PC-3 (cell line): ENCODE measurements at regions not wholly inside any gene's neighbourhood (a gene's known extent, or its start where the extent isn't known, plus 50 kb on each side); places are given as distances from the start of the nearest gene placed in this dataset.

ENCODE experiments used
- ATAC-seq: fragments of 200-7000 bp; cut with Tn5 transposase; 2 replicates; pipeline ENCODE4 v1.9.1; 2020; ENCODE audit warnings: mild to moderate bottlenecking, moderate library complexity
- BruUV-seq: library from RNA; stranded (reverse); fragments of 400-500 nt; replicated peaks from 2 replicates; lab custom pipeline; 2021; lab: Mats Ljungman, UMichigan
- CTCF ChIA-PET: fragments of 300-600 bp; sonication (Branson Sonifier 250); formaldehyde crosslinking; loops from one replicate; lab custom pipeline; 2022; ENCODE audit warnings: antibody characterized with exemption; lab: Charles Lee
- POLR2A ChIA-PET: fragments of 300-600 bp; sonication (Branson Sonifier 250); formaldehyde crosslinking; loops from one replicate; lab custom pipeline; 2022; ENCODE audit warnings: antibody characterized with exemption; ENCODE audit not compliant: unreplicated experiment; lab: Charles Lee
- DNase-seq: peaks from one replicate; pipeline ENCODE4 v3.0.0-alpha.2; 2015
- H2AFZ ChIP-seq: fragments of 300-600 bp; sonication (generic); 2 replicates; pipeline ENCODE4 v1.6.0; 2016; ENCODE audit warnings: antibody characterized with exemption, low read length
- H3F3A ChIP-seq: fragments of 300-600 bp; sonication (generic); one replicate; pipeline ENCODE4 v1.6.0; 2017; ENCODE audit warnings: antibody characterized with exemption, low read length, control low read depth, mild to moderate bottlenecking; ENCODE audit not compliant: unreplicated experiment
- H3K27ac ChIP-seq: fragments of 300-600 bp; sonication (generic); 2 replicates; pipeline ENCODE4 v1.5.1; 2016; ENCODE audit warnings: mild to moderate bottlenecking, low read length
- H3K27me3 ChIP-seq: fragments of 300-600 bp; sonication (generic); 2 replicates; pipeline ENCODE4 v1.6.1; 2016; ENCODE audit warnings: low read length, mixed read lengths
- H3K36me3 ChIP-seq: fragments of 300-600 bp; sonication (generic); 2 replicates; pipeline ENCODE4 v1.6.1; 2016; ENCODE audit warnings: low read depth, mixed run types, low read length, mixed read lengths
- H3K4me1 ChIP-seq: fragments of 300-600 bp; sonication (generic); 2 replicates; pipeline ENCODE4 v1.5.1; 2016; ENCODE audit warnings: low read length; ENCODE audit not compliant: insufficient read depth
- H3K4me2 ChIP-seq: fragments of 300-600 bp; sonication (generic); 2 replicates; pipeline ENCODE4 v1.6.0; 2016; ENCODE audit warnings: low read length
- H3K4me3 ChIP-seq: fragments of 300-600 bp; sonication (generic); 2 replicates; pipeline ENCODE4 v1.5.1; 2016; ENCODE audit warnings: mild to moderate bottlenecking, low read length, mixed read lengths
- H3K79me2 ChIP-seq: fragments of 300-600 bp; sonication (generic); 2 replicates; pipeline ENCODE4 v1.6.1; 2017; ENCODE audit warnings: low read length, mixed read lengths
- H3K9ac ChIP-seq: fragments of 300-600 bp; sonication (generic); 2 replicates; pipeline ENCODE4 v1.6.0; 2016; ENCODE audit warnings: mild to moderate bottlenecking, low read length
- H3K9me2 ChIP-seq: fragments of 300-600 bp; sonication (generic); replicated peaks from 2 replicates; pipeline ENCODE4 v1.6.1; 2016; ENCODE audit warnings: mixed run types, low read length, mixed read lengths
- H3K9me3 ChIP-seq: fragments of 300-600 bp; sonication (generic); 2 replicates; pipeline ENCODE4 v1.6.1; 2016; ENCODE audit warnings: low read length, mixed read lengths
- H4K20me1 ChIP-seq: fragments of 300-600 bp; sonication (generic); 2 replicates; pipeline ENCODE4 v1.6.1; 2016; ENCODE audit warnings: low read length, mixed read lengths
- EZH2 ChIP-seq: fragments of 300-600 bp; sonication (generic); IDR thresholded peaks from one replicate; pipeline ENCODE4 v1.6.1; 2017; ENCODE audit warnings: antibody characterized with exemption, mild to moderate bottlenecking, low read length; ENCODE audit not compliant: unreplicated experiment
- EZH2phosphoT487 ChIP-seq: fragments of 300-600 bp; sonication (generic); IDR thresholded peaks from 2 replicates; pipeline ENCODE4 v1.6.1; 2018; ENCODE audit warnings: mild to moderate bottlenecking, antibody characterized with exemption, low read length, borderline replicate concordance
- intact Hi-C: fragments of 100-400 bp; cut with micrococcal nuclease; formaldehyde crosslinking; loops from 2 replicates; pipeline ENCODE4 v1.9.0; 2023
- TF ChIP-seq, protein P1 (sequence below): fragments of 300-600 bp; sonication (generic); conservative IDR thresholded peaks from 2 replicates; pipeline ENCODE4 v1.5.1; 2017; ENCODE audit warnings: antibody characterized with exemption, low read depth, mild to moderate bottlenecking, low read length

DNA sequence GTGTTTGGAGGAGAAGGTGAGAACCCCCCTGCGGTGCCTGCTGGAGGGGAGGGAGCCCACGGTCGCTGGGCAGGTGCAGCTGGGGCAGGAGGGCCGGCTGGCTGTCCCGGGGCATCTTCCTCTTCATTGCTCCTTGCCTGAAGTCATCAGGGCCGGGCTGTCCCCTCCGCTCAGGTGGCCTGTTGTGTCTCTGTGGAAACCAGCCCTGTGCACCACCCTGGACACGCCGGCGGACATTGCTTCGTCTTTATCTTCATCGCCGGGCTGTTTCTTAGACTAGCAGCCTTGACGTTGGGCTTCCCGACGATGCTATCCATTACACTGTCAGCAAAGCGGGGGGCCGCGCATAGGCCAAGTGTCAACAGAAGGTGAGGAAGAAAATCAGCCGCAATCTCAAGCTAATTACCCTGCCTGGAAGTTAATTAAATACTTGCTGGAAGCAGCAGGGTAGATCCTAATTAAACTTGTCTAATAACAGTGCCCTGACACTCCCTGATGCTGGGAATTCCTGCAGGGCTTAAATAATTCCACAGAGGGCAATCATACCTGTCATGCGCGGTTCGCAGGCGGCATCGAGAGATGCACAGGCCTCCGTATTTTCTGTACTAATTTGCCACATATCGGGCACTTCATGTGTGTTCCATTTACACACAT lies 111.4 kb upstream of the SOX1 start:
- POLR2A ChIA-PET: no interaction called here
- Histone ChIP-seq H3K27ac (no peak overlapping the region), H4K20me1 (no peaks in the 10 kb centered on the region), H3K4me3 (no peak overlapping the region), H3K9ac (no peak overlapping the region), H3K4me1 (no peaks in the 10 kb centered on the region), H3K27me3 (no peaks in the 10 kb centered on the region), H3F3A (no peaks in the 10 kb centered on the region), H3K9me3 (no peaks in the 10 kb centered on the region), H3K9me2 (no peaks in the 10 kb centered on the region), H2AFZ (no peak overlapping the region), H3K36me3 (no peaks in the 10 kb centered on the region), H3K79me2 (no peaks in the 10 kb centered on the region), H3K4me2 (no peak overlapping the region)
- DNase-seq: no peak
- BruUV-seq: no TSS peak
- intact Hi-C loops: no loop called here
- TF ChIP-seq, protein P1, sequence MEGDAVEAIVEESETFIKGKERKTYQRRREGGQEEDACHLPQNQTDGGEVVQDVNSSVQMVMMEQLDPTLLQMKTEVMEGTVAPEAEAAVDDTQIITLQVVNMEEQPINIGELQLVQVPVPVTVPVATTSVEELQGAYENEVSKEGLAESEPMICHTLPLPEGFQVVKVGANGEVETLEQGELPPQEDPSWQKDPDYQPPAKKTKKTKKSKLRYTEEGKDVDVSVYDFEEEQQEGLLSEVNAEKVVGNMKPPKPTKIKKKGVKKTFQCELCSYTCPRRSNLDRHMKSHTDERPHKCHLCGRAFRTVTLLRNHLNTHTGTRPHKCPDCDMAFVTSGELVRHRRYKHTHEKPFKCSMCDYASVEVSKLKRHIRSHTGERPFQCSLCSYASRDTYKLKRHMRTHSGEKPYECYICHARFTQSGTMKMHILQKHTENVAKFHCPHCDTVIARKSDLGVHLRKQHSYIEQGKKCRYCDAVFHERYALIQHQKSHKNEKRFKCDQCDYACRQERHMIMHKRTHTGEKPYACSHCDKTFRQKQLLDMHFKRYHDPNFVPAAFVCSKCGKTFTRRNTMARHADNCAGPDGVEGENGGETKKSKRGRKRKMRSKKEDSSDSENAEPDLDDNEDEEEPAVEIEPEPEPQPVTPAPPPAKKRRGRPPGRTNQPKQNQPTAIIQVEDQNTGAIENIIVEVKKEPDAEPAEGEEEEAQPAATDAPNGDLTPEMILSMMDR: no peak
- TF ChIP-seq EZH2: no peak
- no peak for TF ChIP-seq EZH2phosphoT487
- ATAC-seq: no peak
- CTCF ChIA-PET: no interaction called here

DNA sequence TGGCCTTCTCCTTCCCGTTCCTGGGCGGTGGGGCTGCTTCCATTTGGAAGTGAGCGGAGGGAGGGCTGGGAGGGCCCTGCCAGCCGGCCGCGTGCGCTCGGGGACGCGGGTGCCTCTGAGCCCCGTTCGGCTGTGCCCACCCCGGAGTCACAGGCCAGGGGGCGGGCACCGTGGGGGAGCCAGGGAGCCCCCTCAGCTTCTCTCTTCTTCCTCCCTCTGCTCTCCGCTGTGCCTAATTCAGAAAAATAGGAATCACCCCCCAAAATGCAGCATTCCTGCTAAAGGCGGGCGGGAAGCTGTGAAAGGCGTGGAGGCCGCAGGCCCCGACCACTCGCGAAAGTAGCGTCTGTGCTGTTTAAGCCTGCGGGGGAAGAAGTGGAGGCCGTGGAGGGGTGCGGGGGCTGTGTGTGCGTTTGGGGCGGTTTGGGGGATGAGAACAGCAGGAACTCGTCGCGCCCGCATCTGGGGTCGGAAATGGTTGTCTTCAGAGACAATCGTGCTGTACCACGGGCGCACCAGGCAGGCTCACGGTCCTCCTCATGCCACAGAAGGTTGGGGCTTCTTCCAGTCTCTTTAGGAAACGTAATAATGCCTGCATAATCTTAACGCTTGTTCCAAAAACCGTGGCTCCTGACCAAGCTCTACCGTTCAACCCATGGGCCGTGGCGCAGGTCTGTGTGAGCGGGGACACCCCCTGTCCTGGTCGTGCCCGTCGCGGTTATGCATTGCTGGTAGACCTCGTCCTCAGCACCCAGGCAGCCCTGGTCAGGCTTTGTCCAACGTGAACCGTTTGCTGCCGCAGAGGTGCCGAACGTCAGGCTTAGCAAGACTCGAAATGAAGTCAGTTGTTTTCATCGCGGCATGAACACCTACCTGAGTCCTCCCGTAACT lies 110.4 kb upstream of the SOX1 start:
- Histone ChIP-seq H3K4me3 (no peak overlapping the region), H4K20me1 (no peaks in the 10 kb centered on the region), H3K9me2 (no peaks in the 10 kb centered on the region), H3K36me3 (no peaks in the 10 kb centered on the region), H2AFZ (no peak overlapping the region), H3K4me2 (no peak overlapping the region), H3K9ac (no peak overlapping the region), H3K79me2 (no peaks in the 10 kb centered on the region), H3K27me3 (peaks cover 5% of the 10 kb centered on the region), H3F3A (no peaks in the 10 kb centered on the region), H3K4me1 (no peaks in the 10 kb centered on the region), H3K9me3 (no peaks in the 10 kb centered on the region), H3K27ac (no peak overlapping the region)
- ATAC-seq (no peak), DNase-seq (no peak)
- no peak for TF ChIP-seq EZH2phosphoT487
- intact Hi-C loops: no loop called here
- POLR2A ChIA-PET: no interaction called here
- CTCF ChIA-PET: no interaction called here
- BruUV-seq: no TSS peak

DNA sequence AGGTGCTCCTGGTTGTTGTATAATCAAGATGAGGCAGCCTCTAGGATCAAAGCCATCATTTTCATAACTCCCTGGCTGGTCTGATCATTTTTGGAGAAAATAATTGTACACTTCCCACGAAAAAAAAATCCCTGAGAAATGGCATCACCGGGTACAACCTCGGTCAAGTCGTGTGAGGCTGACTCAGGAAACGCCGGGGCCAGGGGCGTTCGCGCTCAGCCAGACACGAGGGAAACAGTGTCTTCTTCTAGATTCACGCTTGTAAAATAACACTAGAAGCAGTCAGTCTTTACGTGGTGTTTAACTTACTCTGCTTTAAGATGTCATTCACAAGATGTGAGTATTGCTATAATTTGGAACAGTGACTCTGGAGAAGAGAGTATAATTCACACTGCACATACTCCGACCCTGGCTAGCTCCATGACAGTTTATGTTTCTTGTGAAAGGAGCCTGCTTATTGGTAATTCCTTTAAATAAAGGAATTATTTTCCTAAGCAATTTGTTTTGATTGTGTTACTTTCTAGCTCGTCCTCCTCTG lies 109.0 kb upstream of the SOX1 start:
- ChIA-PET CTCF (no interaction called here), POLR2A (no interaction called here)
- H3K4me3 ChIP-seq: no peak overlapping the region
- H3K27me3 ChIP-seq: peaks cover 18% of the 10 kb centered on the region
- H3K27ac ChIP-seq: no peak overlapping the region
- no peaks in the 10 kb centered on the region for H3K36me3 ChIP-seq
- TF ChIP-seq EZH2 (no peak), EZH2phosphoT487 (no peak)
- TF ChIP-seq, protein P1: no peak
- no peaks in the 10 kb centered on the region for H3K9me3 ChIP-seq
- H4K20me1 ChIP-seq: no peaks in the 10 kb centered on the region
- no peak overlapping the region for H3K9ac ChIP-seq
- H3K9me2 ChIP-seq: no peaks in the 10 kb centered on the region
- no peak for ATAC-seq
- no peak for DNase-seq
- no peak overlapping the region for H2AFZ ChIP-seq
- BruUV-seq: no TSS peak
- intact Hi-C loops: no loop called here
- H3K4me1 ChIP-seq: no peaks in the 10 kb centered on the region
- H3K4me2 ChIP-seq: no peak overlapping the region
- no peaks in the 10 kb centered on the region for H3K79me2 ChIP-seq
- no peaks in the 10 kb centered on the region for H3F3A ChIP-seq
